Kidney glomerular epithelial cell (primary cell): ENCODE measurements at regions not wholly inside any gene's neighbourhood (a gene's known extent, or its start where the extent isn't known, plus 50 kb on each side); places are given as distances from the start of the nearest gene placed in this dataset.

Experiments
- DNase-seq: peaks from one replicate; lab custom pipeline; 2025; lab: John Stamatoyannopoulos, UW

DNA sequence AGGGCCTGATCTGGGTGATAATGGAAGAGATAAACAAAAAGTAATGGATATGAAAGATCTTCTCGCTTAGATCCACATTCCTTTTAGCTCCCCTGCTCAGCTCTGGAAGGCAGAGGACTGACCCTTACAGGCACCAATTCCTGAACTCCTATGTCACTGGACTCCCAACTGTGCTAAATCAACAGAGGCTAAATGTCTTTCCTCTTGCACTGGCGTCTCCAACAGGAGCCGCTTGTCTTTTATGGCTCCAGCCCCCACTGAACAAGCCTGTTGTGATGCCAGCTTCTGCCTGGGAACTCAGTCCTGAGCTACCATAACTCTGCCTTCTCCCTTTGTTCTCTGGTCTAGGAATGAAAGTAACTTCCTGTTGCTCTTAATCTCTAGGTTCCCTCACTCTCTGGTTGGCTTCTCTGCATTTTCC, 142.1 kb upstream of the COL11A1 start:
- DNase-seq, result no peak

DNA sequence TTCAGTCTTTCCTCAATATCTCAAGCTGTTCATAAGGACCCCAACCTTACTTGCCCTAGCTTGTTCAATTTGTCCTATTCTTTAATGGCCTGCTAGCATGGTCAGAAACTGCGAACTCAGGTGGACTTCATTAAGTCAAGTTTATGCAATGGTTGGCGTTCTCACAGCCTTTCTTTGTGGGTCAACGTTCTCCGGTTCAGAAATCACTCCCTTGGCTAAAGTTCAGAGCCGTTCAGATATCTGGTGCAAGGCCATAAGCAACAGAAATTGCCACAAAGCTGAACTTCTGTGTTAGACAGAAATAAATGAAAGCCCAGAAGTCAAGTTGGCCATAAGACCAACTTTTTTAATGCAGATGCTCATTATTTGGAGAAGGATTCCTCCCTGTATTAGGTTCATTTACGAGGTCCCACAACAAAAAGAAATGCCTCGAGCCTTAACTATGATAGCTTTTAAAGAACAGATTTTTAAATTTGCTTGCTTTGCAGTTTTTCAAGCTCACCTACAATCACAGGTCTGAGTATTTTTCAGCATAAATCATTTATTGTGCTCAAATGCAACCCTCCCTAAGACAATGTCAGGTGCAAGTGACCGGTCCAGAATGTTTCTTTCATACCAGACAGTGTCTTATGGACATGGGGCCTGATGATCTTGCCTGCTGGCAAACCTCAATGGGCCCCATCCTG, 140.2 kb upstream of the COL11A1 start:
- no peak for DNase-seq

DNA sequence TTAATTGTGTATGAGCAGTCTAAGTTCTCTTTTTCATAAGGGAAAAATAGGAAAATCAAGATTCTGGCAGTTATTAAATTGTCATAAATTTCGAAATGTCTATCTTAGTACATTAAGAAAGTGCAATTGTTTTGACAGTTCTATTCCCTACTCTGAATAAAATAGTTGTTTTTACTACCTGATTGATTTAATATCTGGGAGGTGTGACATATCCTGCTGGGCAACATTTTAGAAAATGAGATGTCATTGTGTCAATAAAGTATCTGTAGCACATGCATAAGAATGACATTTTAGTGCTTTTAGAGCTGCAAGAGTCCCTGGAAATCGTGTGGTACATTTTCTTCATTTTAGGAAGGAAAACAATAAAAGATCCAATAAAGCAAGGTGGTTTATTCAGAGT, 139.2 kb upstream of the COL11A1 start:
- DNase-seq, result no peak

DNA sequence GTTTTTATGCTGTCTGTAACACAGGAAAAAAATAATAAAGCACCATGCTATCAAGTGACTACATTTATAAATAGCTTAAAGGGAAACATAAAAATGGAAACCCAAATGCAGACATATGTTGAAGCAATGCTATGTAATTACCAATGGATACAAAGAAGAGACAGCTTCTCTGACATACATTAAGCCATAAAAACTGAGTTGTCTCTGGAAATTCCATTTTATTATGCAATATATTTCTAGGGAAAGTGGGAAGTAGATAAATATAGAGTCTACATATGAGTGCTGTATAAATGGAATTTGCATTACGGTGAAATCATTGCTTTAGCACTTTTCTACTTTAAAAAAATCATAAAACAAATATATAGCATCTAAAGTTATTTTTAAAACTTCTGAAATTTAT, 135.2 kb upstream of the COL11A1 start:
- no peak for DNase-seq

DNA sequence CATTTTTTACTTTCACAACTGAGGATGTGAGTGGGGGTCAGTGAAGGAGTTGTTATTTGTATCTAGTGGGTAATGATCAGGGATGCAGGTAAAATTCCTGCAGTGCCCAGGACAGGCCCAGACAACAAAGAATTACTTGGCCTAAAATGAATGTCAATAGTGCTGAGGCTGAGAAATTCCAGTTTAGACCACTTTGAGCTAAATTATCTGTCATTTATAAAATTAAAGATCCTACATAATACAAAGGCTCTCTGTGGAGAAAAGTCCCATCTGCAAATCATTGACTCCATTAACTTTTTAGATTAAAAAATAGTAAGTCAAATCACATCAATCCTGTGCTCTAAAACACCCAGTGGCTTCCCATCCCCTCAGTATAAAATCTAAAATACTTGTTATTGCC, 130.7 kb upstream of the COL11A1 start:
- DNase-seq, result no peak

DNA sequence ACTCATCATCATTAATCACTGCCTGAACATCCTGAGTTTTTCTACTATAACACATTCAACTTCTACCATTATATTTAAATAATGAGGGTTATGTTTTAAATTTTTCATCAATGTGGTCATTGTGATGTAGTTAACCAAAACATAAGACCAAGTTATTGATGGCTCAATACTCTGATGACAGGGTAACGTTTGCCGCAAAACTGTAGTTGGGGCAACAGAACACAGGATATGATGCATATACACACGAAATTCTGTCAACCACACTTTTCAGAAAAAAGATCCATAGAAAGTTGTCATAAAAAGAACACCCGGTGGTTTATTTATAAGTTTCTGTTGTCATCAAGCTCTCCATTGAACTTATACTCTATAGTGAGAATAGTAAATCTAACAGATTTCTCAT, 121.7 kb upstream of the COL11A1 start:
- no peak for DNase-seq

DNA sequence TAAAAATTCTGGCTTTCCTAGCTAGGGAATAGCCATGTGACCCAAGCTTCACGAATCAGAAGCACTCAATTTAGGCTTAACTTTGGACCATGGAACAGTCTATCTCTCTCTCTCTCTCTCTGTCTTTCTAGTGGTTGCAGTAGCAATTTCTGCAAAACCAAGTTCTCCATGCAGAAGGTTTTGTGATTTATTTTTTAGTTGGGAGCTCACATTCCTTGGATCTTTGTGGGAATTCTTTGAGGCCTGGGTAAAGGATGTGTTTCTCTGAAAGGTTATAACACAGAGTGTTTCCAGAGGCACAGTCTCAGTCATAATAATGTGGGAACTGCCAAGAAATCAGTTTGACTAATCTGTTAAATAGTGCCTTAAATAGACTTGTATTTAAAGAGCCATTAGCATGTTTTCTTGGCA, 112.3 kb upstream of the COL11A1 start:
- peak; percentile 83 for DNase-seq

DNA sequence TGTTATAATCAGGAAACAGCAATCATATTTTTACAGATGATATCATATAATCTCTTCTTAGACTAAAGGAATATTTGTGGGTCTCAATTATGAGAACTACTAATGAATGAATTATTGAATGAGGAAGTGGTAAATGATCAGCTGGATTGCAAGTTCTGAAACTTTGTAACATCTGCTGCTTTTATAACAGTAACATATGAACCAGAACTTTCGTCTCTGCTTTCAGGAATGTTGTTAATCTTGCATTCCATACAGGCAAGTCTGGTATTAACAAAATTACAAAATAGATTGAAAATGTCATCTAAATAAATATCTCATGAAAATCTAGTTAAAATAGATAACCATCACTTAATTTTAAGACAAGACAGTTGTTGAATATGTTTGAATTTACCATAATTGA, 110.5 kb upstream of the COL11A1 start:
- no peak for DNase-seq

DNA sequence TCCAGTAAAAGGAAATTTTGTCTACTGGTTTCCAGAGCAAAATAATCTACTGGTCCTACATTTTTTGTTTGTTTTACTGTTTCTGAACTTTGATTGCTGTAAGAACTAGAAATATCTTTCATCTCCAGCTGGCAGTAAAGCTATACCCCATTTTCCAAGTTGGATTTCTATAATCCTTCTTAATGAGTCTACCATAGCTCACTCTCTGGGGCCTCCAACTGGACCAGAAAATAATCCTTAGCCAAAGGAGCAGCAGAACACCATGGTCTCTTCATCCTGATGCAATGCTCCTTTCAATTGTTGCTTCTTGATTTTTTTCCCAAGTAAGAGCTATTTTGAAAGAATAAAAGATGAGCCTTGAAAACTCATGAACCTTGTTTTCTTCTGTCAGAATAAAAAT, 110.0 kb upstream of the COL11A1 start:
- no peak for DNase-seq

DNA sequence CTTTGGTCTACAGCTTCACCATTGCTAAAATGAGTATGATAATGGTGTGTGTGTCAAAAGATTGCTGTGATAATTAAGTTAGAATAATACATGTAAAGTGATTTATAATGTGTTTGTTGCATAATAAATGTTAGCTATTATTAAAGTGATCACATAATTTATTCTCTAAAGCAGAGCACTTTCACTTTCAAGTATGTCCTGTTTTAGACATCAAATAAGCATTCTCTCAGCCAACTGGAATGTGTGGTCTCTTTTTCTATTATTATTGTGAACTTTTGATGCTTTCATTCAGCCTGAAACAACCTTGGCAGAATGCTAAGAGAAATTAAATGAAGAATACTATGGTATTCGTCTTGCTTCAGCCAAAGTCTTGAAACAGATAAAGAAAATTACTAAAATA, 102.8 kb upstream of the COL11A1 start:
- peak; percentile 46 for DNase-seq

DNA sequence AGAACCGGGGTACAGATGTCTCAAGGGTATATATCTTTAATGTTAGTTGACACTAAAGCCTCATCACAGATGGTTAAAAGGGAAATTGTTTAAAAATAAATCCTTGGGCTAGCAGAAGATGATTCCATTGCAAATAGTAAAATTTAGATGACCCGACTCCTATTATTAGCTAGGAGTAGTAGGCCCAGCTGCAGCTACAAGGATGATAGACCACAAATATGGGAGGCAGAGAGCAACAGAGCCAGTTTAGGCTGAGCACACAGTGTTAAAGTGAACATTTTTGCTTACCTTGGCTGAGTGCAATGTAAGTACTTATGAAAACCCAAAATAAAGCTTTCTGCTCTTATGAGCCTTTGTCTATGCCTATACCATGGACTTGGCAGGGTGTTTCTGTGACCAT, 100.5 kb upstream of the COL11A1 start:
- DNase-seq, result no peak

DNA sequence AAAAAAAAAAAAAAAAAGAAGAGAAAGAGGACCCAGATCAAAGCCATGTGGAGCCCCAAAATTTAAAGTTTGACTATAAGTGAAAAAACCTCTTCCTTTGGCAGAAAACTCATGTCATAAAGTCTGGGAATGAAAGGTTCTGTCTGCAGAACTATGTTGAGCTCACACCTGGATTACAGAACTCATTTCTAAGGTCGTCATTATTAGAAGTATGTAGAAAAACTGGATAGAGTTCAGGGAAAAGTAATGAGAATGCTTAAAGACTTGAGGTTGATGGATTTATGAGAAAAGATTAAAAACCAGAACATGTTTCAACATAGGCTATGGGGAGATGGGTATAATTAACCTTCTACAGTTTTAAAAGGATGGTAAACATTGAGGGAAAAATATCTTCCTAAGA, 90.7 kb upstream of the COL11A1 start:
- DNase-seq, result no peak

DNA sequence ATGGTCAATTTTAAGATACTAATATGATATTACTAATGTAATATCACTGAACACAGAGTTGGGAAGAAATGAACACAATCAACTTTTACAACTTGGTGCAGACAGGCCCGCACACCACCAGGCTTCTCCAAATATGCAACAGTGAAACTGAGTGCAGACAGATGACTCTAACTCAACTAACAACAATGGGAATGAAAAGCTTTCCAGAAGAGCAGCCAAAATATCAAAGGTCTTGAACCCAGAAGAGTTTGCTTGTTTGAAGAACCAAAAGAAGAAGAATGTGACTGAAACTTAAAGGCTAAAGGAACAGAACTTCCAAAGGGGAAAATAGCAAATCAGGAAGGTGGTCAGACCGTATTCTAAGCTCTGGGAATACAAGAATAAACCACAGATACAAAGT, 89.8 kb upstream of the COL11A1 start:
- no peak for DNase-seq

DNA sequence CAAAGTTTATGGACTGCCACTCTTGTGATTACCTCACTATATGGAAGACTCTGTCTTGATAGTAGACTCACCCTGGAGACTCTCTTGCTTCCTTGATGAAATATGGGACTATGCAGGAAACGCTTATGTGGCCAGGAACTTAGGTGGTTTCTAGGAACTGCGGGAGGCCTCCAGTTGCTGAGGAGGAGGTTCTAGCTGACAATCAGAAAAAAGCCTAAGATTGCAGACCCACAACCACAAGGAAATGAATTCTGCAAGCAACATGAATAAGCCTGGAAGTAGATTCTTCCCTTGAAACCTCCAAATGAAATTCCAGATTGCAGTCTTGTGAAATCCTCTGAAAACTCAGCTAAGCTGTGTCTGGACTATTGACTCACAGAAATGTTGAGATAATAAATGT, 88.9 kb upstream of the COL11A1 start:
- peak; percentile 46 for DNase-seq

DNA sequence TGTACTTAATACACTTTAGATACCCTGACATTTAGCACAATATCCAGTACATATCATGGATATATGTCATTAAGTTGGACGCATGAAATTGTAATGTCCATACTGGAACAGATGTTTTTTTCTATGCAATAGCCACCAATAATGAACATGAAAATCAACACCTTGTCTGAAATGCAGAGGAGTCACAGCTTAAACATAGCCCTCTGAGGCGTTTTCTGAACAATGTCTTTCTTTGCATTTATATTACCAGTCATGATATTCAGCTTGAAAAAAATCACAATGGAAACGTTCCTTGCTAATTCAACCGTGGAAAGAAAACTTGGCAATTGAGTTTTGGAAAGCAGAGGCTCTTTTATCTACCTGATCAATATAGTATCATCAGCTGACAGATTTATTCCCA, 86.7 kb upstream of the COL11A1 start:
- DNase-seq, result no peak

DNA sequence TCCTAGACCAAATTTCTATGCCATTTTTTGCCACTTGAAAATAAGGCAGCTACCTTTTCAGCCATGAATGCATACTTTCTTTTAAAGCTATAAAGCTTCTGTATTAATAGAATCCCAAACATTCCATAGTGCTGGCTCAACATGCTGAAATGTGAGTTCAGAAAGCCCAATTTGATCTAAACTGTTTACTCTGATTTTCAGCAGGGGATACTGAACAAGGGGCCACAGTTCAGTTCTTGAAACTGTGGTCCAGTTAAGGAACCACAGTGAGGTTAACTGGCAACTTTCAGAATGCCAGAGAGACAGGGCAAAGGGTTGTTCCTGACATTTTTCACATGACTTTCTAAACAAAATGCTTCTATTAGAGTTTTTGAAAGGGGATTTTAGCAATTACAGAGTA, 85.7 kb upstream of the COL11A1 start:
- DNase-seq, result no peak

DNA sequence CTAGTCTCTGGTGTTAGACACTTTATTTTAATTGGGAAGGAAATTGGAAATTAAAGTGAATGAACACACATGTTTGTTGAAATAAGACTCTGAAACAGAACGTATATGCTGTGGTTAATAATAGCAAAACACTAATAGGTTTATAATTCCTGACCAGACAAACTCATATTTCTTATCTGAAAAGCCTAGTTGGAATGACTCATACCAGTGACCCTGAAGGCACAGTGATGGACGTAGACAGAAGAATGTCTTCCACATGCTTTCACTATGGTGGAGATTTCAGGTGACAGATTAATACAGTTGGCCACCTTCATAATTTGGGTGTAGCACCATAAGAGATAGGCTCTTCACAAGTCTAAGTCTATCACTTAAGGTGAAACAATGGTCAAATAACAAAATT, 83.0 kb upstream of the COL11A1 start:
- DNase-seq, result peak; percentile 34

DNA sequence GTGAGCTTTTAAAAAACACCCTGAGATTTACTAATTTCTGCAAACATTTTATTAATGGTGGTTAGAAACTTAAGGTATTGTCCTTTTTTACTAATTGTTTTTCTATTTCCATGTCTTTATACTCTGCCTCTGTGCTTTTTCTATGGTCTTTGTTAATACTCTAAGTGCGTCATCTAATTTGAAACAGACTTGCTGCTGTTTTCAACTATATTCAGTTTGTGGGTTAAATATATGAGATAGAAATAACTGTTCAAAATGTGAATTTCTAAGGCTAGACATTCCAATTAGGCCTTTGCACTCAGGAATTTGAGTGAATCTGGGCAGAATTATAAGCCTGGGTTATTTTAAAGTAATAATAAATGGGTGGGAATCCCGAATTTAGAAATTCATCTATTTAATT, 82.4 kb upstream of the COL11A1 start:
- no peak for DNase-seq

DNA sequence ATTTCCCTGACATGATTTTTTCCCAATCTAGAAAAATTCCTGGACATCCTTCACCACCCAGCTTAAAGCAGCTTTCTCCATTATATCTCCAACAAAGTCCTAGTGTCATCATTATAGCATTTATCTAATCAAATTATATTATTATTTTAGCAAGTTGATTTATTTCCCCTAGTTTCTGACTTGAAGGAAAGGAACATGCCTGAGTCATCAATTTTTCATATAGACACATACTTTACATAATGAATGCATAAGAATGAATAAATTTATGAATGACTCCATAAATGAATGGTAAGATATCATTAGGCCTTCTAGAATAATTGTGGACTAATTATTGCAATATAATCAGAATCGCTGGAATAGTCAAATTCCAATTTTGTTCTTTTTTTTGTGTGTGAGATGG, 79.4 kb upstream of the COL11A1 start:
- DNase-seq, result no peak

DNA sequence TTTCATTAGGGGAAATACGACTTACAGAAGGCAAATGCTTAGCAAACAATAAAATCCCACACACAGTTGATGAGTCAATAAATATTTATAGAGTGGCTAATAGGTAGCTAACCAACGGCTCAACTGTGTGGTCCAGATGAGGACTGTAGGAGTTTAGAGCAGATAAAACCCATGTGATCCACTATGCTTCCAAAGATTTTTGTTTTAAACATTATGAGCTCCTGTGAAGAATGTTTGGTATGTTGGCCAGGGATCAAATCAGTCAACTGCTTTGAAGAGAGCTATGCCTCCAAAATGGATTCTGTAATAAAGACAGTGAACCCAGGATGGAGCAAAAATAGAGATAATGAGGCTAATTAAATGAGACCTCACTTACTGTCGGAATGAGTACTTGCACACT, 72.3 kb upstream of the COL11A1 start:
- DNase-seq, result peak; percentile 94

DNA sequence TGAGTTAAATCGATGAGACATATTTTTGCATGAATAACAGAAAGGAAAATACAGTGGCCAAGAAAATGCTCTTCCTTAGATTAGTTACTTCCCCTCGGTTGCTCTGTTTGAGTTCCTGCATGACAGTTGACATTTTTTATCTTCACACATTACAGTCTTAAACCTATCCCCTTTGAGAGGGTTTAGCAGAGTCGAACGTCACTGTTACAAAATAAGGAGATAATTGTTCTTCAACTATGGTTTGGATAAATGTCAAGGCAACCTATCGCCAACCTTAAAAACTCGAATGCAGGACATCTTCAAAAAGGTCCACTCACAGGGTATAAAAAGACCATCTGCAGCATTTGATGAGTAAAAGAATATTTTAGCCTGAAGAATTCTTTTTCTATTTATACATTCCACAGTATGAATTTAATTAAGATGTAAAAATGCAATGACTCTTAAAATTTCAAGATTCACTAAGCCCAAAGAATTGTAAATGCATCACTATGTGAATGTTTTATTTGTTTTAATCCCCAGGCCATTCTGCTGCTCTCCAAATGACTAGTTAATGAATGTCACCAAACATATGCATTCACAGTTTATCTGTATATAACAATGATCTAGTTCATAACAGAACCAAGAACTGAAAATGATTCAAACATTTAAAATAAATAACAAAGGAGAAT, 68.9 kb upstream of the COL11A1 start:
- DNase-seq, result no peak

DNA sequence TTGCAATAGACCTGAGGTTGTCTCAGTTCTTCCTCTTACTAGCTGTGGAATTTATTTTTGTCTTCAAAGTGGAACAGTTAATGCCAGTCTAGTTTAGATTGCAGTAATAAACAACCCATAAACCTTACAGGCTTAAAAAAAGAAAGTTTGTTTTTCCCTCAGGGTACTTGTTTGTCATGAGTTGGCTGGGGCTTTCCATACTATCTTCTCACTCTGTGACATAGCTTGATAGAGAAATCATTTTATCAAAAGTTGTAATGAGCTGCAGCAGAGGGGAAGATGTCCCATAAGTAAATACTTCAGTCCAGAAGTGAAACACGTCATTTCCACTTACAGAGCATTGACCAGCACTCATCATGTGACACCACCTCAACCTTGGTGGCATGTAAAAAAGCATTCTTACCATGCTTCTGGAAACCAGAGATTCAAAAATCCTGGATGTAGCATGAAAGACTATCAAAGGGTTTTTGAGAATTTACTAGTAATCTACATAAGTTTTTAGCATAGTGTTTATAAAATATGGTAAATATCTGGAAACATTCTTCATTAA, 62.8 kb upstream of the COL11A1 start:
- no peak for DNase-seq

DNA sequence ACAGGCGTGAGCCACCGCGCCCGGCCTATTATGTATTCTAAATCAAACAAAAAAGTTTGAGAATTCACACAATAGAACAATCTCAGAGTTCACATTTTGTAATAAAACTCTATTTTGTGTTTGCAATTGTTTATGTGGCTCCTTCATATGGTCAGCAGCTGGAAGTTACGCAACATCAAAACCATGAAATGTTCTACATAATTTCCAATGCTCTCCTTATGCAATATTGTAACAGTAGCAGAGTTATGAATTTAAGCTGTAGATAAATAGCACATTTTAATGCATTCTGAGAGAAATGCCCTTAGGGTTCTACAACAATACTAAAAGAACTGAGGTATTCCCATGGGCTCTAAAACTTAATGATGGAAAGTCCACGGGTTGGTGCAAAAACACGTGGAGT, 62.3 kb upstream of the COL11A1 start:
- no peak for DNase-seq

DNA sequence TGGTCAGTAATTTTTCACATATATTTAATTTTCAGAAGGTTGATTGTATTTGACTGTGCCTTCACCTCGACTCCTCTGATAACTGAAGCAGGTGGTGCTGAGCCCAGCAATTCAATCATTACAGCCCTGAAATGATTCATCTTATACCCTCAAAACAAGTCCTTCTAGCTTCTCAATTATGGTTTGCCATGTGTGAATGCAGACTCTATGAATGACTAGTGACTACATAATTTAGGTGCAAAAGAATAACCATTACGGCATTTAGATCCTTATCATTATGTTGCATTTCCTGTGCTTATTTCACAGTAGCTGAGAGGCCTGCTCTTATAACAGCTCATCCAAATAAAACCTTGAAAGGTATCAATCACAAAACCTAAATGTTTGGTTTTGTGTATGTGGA, 54.0 kb upstream of the COL11A1 start:
- no peak for DNase-seq
